ENCODE measurements at regions not wholly inside any gene's neighbourhood (a gene's known extent, or its start where the extent isn't known, plus 50 kb on each side); places are given as distances from the start of the nearest gene placed in this dataset.

DNA sequence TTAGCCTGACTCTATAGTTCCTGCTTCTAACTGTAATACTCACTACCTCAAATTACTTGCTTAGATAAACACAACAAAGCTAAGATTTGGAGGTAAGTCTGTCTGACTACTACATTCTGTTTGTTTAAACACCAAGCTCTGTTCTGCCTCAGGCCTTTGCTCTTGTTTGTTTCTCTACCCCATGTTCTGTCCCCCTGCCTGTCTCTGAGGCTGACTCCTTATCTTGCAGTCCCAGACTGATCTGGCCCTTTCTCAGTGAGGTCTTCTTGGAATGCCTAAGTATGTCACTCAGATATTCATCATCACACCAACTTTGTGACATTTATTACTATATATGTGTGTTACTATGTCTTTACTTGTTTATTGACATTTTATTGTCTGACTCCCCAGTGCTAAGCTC, 425.5 kb downstream of the LMO4 start:
- Histone ChIP-seq H3K27me3 (replicated peaks; ENCODE audit: control insufficient read depth, insufficient read depth, low read length) (no peaks in the 10 kb centered on the region), H3K4me1 (peaks cover 5% of the 10 kb centered on the region; the same call in 1 of the 2 replicates), H3K9me3 (no peaks in the 10 kb centered on the region), H3K4me3 (ENCODE audit: low read depth, low read length) (no peak overlapping the region), H3K36me3 (ENCODE audit: control insufficient read depth, insufficient read depth, low read length) (no peaks in the 10 kb centered on the region)
- H3K4me1 Mint-ChIP-seq (ENCODE audit: low read depth, unreplicated experiment) = peaks cover 13% of the 10 kb centered on the region
- peaks cover 10% of the 10 kb centered on the region for H3K9me3 Mint-ChIP-seq (ENCODE audit: unreplicated experiment)
- ChIA-PET CTCF (no interaction called here), POLR2A (no interaction called here)
- no peaks in the 10 kb centered on the region for H3K36me3 Mint-ChIP-seq (ENCODE audit: insufficient read depth, unreplicated experiment)
- TF ChIP-seq, protein P1, sequence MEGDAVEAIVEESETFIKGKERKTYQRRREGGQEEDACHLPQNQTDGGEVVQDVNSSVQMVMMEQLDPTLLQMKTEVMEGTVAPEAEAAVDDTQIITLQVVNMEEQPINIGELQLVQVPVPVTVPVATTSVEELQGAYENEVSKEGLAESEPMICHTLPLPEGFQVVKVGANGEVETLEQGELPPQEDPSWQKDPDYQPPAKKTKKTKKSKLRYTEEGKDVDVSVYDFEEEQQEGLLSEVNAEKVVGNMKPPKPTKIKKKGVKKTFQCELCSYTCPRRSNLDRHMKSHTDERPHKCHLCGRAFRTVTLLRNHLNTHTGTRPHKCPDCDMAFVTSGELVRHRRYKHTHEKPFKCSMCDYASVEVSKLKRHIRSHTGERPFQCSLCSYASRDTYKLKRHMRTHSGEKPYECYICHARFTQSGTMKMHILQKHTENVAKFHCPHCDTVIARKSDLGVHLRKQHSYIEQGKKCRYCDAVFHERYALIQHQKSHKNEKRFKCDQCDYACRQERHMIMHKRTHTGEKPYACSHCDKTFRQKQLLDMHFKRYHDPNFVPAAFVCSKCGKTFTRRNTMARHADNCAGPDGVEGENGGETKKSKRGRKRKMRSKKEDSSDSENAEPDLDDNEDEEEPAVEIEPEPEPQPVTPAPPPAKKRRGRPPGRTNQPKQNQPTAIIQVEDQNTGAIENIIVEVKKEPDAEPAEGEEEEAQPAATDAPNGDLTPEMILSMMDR (IDR thresholded peaks at IDR 0.05; ENCODE audit: insufficient read depth in 1 of 2, low read depth in 1 of 2, low read length in 1 of 2, severe bottlenecking in 1 of 2, unreplicated experiment in 1 of 2) = no peak
- no peaks in the 10 kb centered on the region for H3K27me3 Mint-ChIP-seq (ENCODE audit: insufficient read depth, unreplicated experiment)
- no TSS peak for BruUV-seq (replicated peaks)
- H3K4me3 Mint-ChIP-seq (ENCODE audit: unreplicated experiment) = no peak overlapping the region
- intact Hi-C loops (cut with micrococcal nuclease; ENCODE audit: unreplicated experiment) = no loop called here
- no peak for DNase-seq
- no peak overlapping the region for H3K27ac Mint-ChIP-seq (ENCODE audit: unreplicated experiment)

DNA sequence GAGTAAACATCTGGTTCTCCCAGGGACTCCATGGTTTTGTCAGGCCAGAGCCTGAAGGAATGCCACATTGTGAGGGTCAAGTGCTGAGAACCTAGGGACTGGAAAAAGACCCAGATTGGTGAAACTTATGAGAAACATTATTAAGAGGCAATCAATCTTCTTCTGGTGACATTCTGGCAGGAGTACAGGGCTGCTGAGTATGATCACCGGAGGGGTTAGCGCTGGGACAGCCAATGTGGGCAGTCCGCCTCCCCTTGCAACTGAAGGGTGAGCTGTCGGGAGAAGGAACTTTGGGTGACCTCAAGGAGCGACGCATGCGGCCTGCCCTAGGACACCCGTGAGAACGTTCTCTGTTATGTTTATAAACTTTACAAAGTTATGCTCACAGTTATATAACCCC, 429.0 kb downstream of the LMO4 start:
- peaks cover 10% of the 10 kb centered on the region for H3K9me3 Mint-ChIP-seq (ENCODE audit: unreplicated experiment)
- H3K4me1 Mint-ChIP-seq (ENCODE audit: low read depth, unreplicated experiment) = peaks cover 13% of the 10 kb centered on the region
- Histone ChIP-seq H3K4me3 (ENCODE audit: low read depth, low read length) (no peak overlapping the region), H3K4me1 (no peaks in the 10 kb centered on the region), H3K9me3 (no peaks in the 10 kb centered on the region), H3K27me3 (replicated peaks; ENCODE audit: control insufficient read depth, insufficient read depth, low read length) (no peaks in the 10 kb centered on the region), H3K36me3 (ENCODE audit: control insufficient read depth, insufficient read depth, low read length) (no peaks in the 10 kb centered on the region)
- no peaks in the 10 kb centered on the region for H3K36me3 Mint-ChIP-seq (ENCODE audit: insufficient read depth, unreplicated experiment)
- no peak overlapping the region for H3K4me3 Mint-ChIP-seq (ENCODE audit: unreplicated experiment)
- H3K27me3 Mint-ChIP-seq (ENCODE audit: insufficient read depth, unreplicated experiment) = no peaks in the 10 kb centered on the region
- TF ChIP-seq, protein P1 (IDR thresholded peaks at IDR 0.05; ENCODE audit: insufficient read depth in 1 of 2, low read depth in 1 of 2, low read length in 1 of 2, severe bottlenecking in 1 of 2, unreplicated experiment in 1 of 2) = no peak
- intact Hi-C loops (cut with micrococcal nuclease; ENCODE audit: unreplicated experiment) = no loop called here
- H3K27ac Mint-ChIP-seq (ENCODE audit: unreplicated experiment) = no peak overlapping the region
- POLR2A ChIA-PET = no interaction called here
- no TSS peak for BruUV-seq (replicated peaks)
- DNase-seq = no peak
- CTCF ChIA-PET = no interaction called here

DNA sequence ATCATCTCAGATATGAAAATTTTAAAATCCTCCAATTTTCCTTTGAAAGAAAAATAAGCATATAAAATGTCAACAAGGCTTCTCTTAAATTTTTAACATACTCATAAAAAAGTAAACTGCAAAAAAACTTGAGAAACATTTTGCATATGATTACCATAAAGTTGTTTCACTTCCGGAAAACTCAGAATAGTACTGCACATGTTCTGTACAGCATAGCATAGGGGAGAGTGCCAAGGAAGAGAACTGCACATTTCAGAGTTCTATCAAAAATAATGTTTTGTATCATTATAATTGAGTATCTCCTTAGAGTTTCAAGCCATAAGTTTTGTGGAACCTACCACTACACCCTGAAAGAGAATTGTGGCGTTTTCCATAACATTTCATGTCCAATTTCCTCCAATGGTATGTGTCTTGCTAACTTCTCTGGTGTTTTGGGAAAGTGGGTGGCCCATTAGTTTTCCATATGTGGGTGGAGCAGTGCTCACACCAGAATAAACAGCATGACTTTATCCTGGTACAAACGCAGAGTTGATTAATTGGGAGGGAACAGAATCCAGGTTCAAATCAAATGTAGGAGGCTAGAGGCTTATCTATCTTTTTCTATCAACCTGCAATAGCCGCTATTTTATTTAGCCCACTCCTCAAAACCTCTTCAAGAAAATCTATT, 430.9 kb downstream of the LMO4 start:
- peaks cover 10% of the 10 kb centered on the region for H3K9me3 Mint-ChIP-seq (ENCODE audit: unreplicated experiment)
- POLR2A ChIA-PET = no interaction called here
- H3K4me3 Mint-ChIP-seq (ENCODE audit: unreplicated experiment) = no peak overlapping the region

More for the DNA sequence above, 430.9 kb downstream of the LMO4 start:
- intact Hi-C loops (cut with micrococcal nuclease; ENCODE audit: unreplicated experiment) = no loop called here
- Mint-ChIP-seq H3K27ac (ENCODE audit: unreplicated experiment) (no peak overlapping the region), H3K27me3 (ENCODE audit: insufficient read depth, unreplicated experiment) (no peaks in the 10 kb centered on the region), H3K4me1 (ENCODE audit: low read depth, unreplicated experiment) (peaks cover 6% of the 10 kb centered on the region), H3K36me3 (ENCODE audit: insufficient read depth, unreplicated experiment) (no peaks in the 10 kb centered on the region)
- Histone ChIP-seq H3K4me1 (no peaks in the 10 kb centered on the region), H3K9me3 (no peaks in the 10 kb centered on the region), H3K4me3 (ENCODE audit: low read depth, low read length) (no peak overlapping the region), H3K27me3 (replicated peaks; ENCODE audit: control insufficient read depth, insufficient read depth, low read length) (no peaks in the 10 kb centered on the region), H3K36me3 (ENCODE audit: control insufficient read depth, insufficient read depth, low read length) (no peaks in the 10 kb centered on the region)
- CTCF ChIA-PET = no interaction called here
- no TSS peak for BruUV-seq (replicated peaks)
- no peak for DNase-seq
- TF ChIP-seq, protein P1 (IDR thresholded peaks at IDR 0.05; ENCODE audit: insufficient read depth in 1 of 2, low read depth in 1 of 2, low read length in 1 of 2, severe bottlenecking in 1 of 2, unreplicated experiment in 1 of 2) = no peak

All from Caco-2 (cell line).